Mucosa of descending colon (tissue), 3 donors: ENCODE measurements at regions not wholly inside any gene's neighbourhood (a gene's known extent, or its start where the extent isn't known, plus 50 kb on each side); places are given as distances from the start of the nearest gene placed in this dataset.
A peak's percentile ranks its signal among the peaks of the same experiment; 100 is the strongest.

Source experiments
- ATAC-seq: fragments of 200-7000 bp; cut with Tn5 transposase; one replicate; pipeline ENCODE4 v1.9.1; 2020; ENCODE audit warnings: mild to moderate bottlenecking, moderate library complexity
- DNase-seq, 3 donors: peaks; one replicate each; pipeline ENCODE4 v3.0.0-alpha.2; 2020
- H3K36me3 ChIP-seq: fragments of 200-600 bp; one replicate; pipeline ENCODE4 v1.8.0; 2021; ENCODE audit warnings: low read depth, mild to moderate bottlenecking
- H3K4me1 ChIP-seq: fragments of 200-600 bp; one replicate; pipeline ENCODE4 v1.8.0; 2021; ENCODE audit warnings: low read depth, mild to moderate bottlenecking
- H3K4me3 ChIP-seq: fragments of 200-600 bp; one replicate; pipeline ENCODE4 v1.8.0; 2021; ENCODE audit warnings: mild to moderate bottlenecking
- H3K9me3 ChIP-seq: fragments of 200-600 bp; one replicate; pipeline ENCODE4 v1.8.0; 2021; ENCODE audit warnings: mild to moderate bottlenecking
- intact Hi-C, 2 donors: fragments of 100-400 bp; cut with DNase I in 1 of 2; cut with micrococcal nuclease in 1 of 2; formaldehyde crosslinking; loops; one replicate each; pipeline versions ENCODE4 v1.11.0 to v1.11.1; 2022; cut with DNase I, micrococcal nuclease
- TF ChIP-seq, protein P1 (sequence below): fragments of 200-600 bp; IDR thresholded peaks from one replicate; pipeline ENCODE4 v1.8.0; 2022; ENCODE audit warnings: antibody characterized with exemption, mild to moderate bottlenecking
- donor health status: DM: no; HTN: no; CAD: no; lungs with moderate emphysema.
- donor health status: DM: no; HTN: no; CAD: no.
- donor health status: DM: no; HTN: yes; CAD: no.

DNA sequence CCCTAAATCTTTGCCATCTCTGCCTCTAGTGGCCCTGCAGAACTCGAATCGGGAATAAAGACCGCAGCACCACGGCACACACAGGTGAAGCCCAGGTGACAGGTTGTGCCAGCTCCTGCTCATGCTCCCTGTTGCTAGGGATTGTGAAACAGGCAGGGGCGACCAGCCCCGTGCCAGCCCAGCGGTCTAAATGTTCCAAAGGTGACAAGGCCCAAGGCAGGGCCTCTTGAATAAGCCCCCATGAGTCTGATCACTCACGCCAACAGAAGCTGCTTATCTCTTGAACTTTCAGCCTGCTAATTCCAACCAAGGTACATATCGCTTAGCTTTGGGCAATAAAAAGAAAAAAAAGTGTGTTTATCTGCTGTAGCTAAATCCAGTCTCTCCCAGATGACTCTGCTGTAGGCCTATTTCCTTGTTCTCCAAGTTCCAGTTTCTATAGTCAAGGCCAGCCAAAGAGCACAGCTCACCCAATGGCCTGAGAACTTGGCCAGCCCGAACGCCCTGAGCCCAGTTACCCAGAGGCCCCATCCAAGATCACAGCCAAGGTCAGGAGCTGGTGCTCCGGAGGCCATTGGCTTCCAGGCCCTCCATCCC is 191.1 kb upstream of the GPR12 start:
- Histone ChIP-seq H3K36me3 (no peaks in the 10 kb centered on the region), H3K4me3 (no peak overlapping the region), H3K9me3 (no peaks in the 10 kb centered on the region), H3K4me1 (peaks cover 50% of the 10 kb centered on the region)
- intact Hi-C loops, result loop anchor here in 1 of 2 donors (2.0 kb wide), 1 partner anchor 407 kb away; no protein-coding TSS in a partner anchor
- DNase-seq (peak; percentile 84 to 88 (median 85)), ATAC-seq (peak; percentile 77)
- TF ChIP-seq, protein P1, sequence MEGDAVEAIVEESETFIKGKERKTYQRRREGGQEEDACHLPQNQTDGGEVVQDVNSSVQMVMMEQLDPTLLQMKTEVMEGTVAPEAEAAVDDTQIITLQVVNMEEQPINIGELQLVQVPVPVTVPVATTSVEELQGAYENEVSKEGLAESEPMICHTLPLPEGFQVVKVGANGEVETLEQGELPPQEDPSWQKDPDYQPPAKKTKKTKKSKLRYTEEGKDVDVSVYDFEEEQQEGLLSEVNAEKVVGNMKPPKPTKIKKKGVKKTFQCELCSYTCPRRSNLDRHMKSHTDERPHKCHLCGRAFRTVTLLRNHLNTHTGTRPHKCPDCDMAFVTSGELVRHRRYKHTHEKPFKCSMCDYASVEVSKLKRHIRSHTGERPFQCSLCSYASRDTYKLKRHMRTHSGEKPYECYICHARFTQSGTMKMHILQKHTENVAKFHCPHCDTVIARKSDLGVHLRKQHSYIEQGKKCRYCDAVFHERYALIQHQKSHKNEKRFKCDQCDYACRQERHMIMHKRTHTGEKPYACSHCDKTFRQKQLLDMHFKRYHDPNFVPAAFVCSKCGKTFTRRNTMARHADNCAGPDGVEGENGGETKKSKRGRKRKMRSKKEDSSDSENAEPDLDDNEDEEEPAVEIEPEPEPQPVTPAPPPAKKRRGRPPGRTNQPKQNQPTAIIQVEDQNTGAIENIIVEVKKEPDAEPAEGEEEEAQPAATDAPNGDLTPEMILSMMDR, result no peak

DNA sequence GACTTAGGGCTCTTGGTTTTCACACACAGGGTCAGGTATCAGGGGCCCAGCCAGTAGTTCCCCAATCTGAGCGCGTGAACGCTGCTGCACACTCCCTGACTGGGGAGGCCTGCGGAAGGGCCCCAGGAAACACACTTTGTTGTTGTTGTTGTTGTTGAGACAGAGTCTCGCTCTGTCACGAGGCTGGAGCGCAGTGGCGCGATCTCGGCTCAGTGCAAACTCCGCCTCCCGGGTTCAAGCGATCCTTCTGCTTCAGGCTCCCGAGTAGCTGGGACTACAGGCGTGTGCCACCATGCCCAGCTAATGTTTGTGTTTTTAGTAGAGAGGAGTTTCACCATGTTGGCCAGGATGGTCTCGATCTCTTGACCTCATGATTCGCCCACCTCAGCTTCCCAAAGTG is 190.4 kb upstream of the GPR12 start:
- H3K36me3 ChIP-seq, result no peaks in the 10 kb centered on the region
- no peaks in the 10 kb centered on the region for H3K9me3 ChIP-seq
- intact Hi-C loops, result loop anchor here in 1 of 2 donors (2.0 kb wide), 1 partner anchor 408 kb away; no protein-coding TSS in a partner anchor
- no peak overlapping the region for H3K4me3 ChIP-seq
- TF ChIP-seq, protein P1, result no peak
- DNase-seq (peak in 2 of 3 donors; percentile 60 to 74), ATAC-seq (peak; percentile 16)
- H3K4me1 ChIP-seq, result peaks cover 45% of the 10 kb centered on the region

DNA sequence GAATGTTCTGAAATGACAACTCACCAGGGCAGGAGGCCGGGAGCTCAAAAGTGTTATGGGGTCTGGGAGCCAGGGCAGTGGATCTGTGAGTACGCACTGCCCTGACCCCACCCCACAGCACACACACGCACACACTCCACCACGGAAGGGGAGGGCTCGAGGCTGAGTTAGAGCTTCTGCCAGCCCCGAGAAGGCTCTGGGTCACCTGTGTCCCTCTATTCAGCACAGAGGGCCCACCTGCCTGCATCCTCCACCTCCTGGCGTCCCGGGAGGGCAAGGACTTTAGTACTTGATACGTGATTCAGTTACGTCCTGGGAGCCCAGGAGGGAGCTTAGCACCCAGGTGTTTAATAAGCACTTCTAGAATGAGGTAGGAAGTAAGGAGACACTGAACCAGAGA is 190.0 kb upstream of the GPR12 start:
- Histone ChIP-seq H3K4me3 (no peak overlapping the region), H3K9me3 (no peaks in the 10 kb centered on the region), H3K4me1 (peaks cover 45% of the 10 kb centered on the region), H3K36me3 (no peaks in the 10 kb centered on the region)
- ATAC-seq (peak; percentile 43), DNase-seq (peak; percentile 63 to 73 (median 70))
- intact Hi-C loops, result loop anchor here in 1 of 2 donors (2.0 kb wide), 1 partner anchor 408 kb away; no protein-coding TSS in a partner anchor
- TF ChIP-seq, protein P1, result no peak

DNA sequence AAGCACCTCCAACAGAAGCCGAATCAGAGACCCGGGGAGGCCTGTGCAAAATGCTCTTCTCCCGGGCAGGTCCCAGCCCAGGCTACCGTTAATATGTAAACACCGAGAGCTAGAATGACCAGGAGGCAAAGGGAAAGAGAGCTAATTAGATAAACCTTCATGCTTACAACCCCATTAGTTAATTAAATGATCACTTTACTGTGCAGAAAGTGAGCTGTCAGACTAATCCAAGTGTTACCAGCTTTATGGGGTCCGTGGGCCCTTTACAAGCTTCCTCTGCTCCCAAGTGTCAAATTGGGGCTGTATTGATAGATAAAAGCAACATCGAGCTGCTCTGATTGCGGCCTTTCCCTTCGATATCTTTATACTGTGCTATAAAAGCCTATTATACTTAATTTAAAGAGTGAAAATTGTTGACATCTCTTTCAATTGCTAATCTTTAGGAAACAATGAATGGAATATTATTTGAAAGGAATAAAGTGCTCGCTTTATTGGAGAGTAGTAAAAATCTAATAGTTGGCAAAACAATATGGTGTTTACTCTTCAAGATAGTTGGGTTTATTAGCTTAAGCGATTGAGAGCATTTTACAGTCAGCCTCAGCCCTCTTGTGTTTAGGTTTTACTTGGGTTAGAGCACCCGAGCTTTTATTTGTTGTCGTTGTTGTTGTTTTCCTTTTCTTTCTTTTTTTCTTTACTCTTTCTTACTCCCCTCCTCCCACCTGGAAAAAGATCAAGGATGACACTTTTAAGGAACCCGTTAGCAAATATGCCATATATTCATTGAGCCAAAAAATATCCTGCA is 189.3 kb upstream of the GPR12 start:
- ATAC-seq (no peak), DNase-seq (no peak)
- Histone ChIP-seq H3K9me3 (no peaks in the 10 kb centered on the region), H3K4me1 (peaks cover 45% of the 10 kb centered on the region), H3K36me3 (no peaks in the 10 kb centered on the region), H3K4me3 (no peak overlapping the region)
- TF ChIP-seq, protein P1, result no peak
- intact Hi-C loops, result loop anchor here (2.0 to 10.0 kb wide), 2 partner anchors 409 to 415 kb away; no protein-coding TSS in a partner anchor

DNA sequence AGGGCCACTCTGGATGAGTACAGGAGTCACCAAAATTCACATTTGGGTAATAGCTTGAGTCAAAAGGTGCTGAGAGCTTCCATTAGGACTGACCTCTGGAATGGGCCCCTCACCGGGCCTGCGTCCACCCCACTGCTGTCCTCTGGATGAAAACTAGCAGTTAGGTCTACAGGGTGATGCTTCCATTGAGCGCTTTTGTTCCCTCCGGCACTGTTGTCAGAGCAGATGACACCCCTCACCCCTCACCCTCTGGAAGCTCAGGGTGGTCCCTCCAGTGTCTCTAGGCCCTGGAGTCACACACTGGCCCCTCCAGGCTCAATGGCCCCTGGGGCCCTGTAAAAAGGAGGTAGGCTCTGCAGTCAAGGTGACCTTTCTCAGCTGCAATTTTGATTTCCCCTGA is 187.8 kb upstream of the GPR12 start:
- TF ChIP-seq, protein P1, result no peak
- DNase-seq, result no peak
- intact Hi-C loops, result loop anchor here in 1 of 2 donors (10.0 kb wide), 1 partner anchor 416 kb away; no protein-coding TSS in a partner anchor
- H3K4me1 ChIP-seq, result peaks cover 36% of the 10 kb centered on the region
- ATAC-seq, result no peak
- no peaks in the 10 kb centered on the region for H3K36me3 ChIP-seq
- H3K4me3 ChIP-seq, result no peak overlapping the region
- H3K9me3 ChIP-seq, result no peaks in the 10 kb centered on the region
